ENCODE measurements at regions not wholly inside any gene's neighbourhood (a gene's known extent, or its start where the extent isn't known, plus 50 kb on each side); places are given as distances from the start of the nearest gene placed in this dataset.

- Histone ChIP-seq H2AK5ac (ENCODE audit: low read depth, low read length) (no peak overlapping the region), H3K4ac (ENCODE audit: low read depth, low read length) (no peak overlapping the region), H2BK15ac (ENCODE audit: low read depth, low read length) (no peak overlapping the region), H4K5ac (ENCODE audit: low read depth, low read length) (no peak overlapping the region), H3K27ac (ENCODE audit: insufficient read depth, low read length) (no peak overlapping the region), H3K9ac (ENCODE audit: low read depth, low read length) (no peak overlapping the region), H4K20me1 (ENCODE audit: insufficient read depth, low read length) (no peaks in the 10 kb centered on the region), H3K18ac (ENCODE audit: low read depth, low read length) (no peak overlapping the region), H3K23ac (ENCODE audit: low read depth, low read length) (no peak overlapping the region), H3K4me2 (ENCODE audit: low read depth, low read length) (no peak overlapping the region), H2BK5ac (ENCODE audit: low read depth, low read length, poor library complexity, severe bottlenecking) (no peak overlapping the region), H3K4me1 (ENCODE audit: control insufficient read depth, insufficient read depth, low read length) (no peaks in the 10 kb centered on the region), H3K27me3 (ENCODE audit: control insufficient read depth, insufficient read depth, low read length) (no peaks in the 10 kb centered on the region), H3K14ac (replicated peaks; ENCODE audit: low read depth, low read length) (no peak overlapping the region), H3K4me3 (ENCODE audit: insufficient read depth, low read depth, low read length) (no peak overlapping the region), H3K9me3 (ENCODE audit: control insufficient read depth, insufficient read depth, low read length) (no peaks in the 10 kb centered on the region), H3K36me3 (ENCODE audit: control insufficient read depth, insufficient read depth, low read length) (no peaks in the 10 kb centered on the region), H4K91ac (ENCODE audit: insufficient read depth, low read depth, low read length) (no peak overlapping the region), H2AFZ (replicated peaks; ENCODE audit: low read length, poor library complexity) (no peak overlapping the region), H2BK120ac (ENCODE audit: low read depth, low read length) (no peak overlapping the region), H3K56ac (ENCODE audit: extremely low read depth, insufficient read depth, low read length) (no peak overlapping the region), H2AK9ac (replicated peaks; ENCODE audit: low read depth, low read length, poor library complexity) (no peak overlapping the region), H2BK20ac (ENCODE audit: low read depth, low read length) (no peak overlapping the region), H3K9me1 (ENCODE audit: insufficient read depth, low read length) (0 out of 2 replicates have a peak, but pooled peaks cover 3% of the 10 kb centered on the region), H3K79me1 (ENCODE audit: low read depth in 1 of 2, low read length in 2 of 2) (no peaks in the 10 kb centered on the region), H4K8ac (ENCODE audit: low read depth in 2 of 2, low read length in 2 of 2) (no peak overlapping the region)
- BruUV-seq (replicated peaks) = no TSS peak
- in situ Hi-C loops (cut with MboI; ENCODE audit: low sequenced_read_pairs) (no loop called here), intact Hi-C loops (cut with micrococcal nuclease) (no loop called here), dilution Hi-C loops (cut with HindIII; ENCODE audit: low sequenced_read_pairs, unreplicated experiment) (no loop called here)
- CTCF ChIA-PET = no interaction called here
- POLR2A ChIA-PET (ENCODE audit: unreplicated experiment) = no interaction called here
- DNase-seq (no peak), ATAC-seq (ENCODE audit: low read depth) (no peak)
- no peak for TF ChIP-seq SMC3 (IDR thresholded peaks at IDR 0.05; ENCODE audit: low read depth, low read length)
- TF ChIP-seq RAD21 (IDR thresholded peaks at IDR 0.05; ENCODE audit: low read length) = no peak
- TF ChIP-seq RFX5 (IDR thresholded peaks at IDR 0.05; ENCODE audit: low read depth, low read length) = no peak
- TF ChIP-seq CHD1 (IDR thresholded peaks at IDR 0.05; ENCODE audit: low read depth, low read length) = no peak
- no peak for TF ChIP-seq NFE2L2 (IDR thresholded peaks at IDR 0.05; ENCODE audit: low read depth, low read length)
- no peak for TF ChIP-seq FOS (IDR thresholded peaks at IDR 0.05; ENCODE audit: low read depth, low read length)
- TF ChIP-seq MXI1 (IDR thresholded peaks at IDR 0.05; ENCODE audit: borderline replicate concordance, low read depth, low read length) = no peak
- TF ChIP-seq POLR2A (IDR thresholded peaks at IDR 0.05; ENCODE audit: low read depth, low read length) = no peak
- TF ChIP-seq RCOR1 (IDR thresholded peaks at IDR 0.05; ENCODE audit: insufficient replicate concordance, low read length) = no peak
- no peak for TF ChIP-seq MAFK (IDR thresholded peaks at IDR 0.05; ENCODE audit: low read depth, low read length)
- TF ChIP-seq MAZ (IDR thresholded peaks at IDR 0.05; ENCODE audit: borderline replicate concordance, low read depth, low read length) = no peak
- TF ChIP-seq CTCF (conservative IDR thresholded peaks at IDR 0.05; ENCODE audit: low read depth, low read length) = no peak
- no peak for TF ChIP-seq CEBPB (IDR thresholded peaks at IDR 0.05; ENCODE audit: low read depth, low read length)
- no peak for TF ChIP-seq USF2 (IDR thresholded peaks at IDR 0.05; ENCODE audit: low read depth, low read length)
- TF ChIP-seq, protein P1, sequence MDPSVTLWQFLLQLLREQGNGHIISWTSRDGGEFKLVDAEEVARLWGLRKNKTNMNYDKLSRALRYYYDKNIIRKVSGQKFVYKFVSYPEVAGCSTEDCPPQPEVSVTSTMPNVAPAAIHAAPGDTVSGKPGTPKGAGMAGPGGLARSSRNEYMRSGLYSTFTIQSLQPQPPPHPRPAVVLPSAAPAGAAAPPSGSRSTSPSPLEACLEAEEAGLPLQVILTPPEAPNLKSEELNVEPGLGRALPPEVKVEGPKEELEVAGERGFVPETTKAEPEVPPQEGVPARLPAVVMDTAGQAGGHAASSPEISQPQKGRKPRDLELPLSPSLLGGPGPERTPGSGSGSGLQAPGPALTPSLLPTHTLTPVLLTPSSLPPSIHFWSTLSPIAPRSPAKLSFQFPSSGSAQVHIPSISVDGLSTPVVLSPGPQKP (IDR thresholded peaks at IDR 0.05; ENCODE audit: borderline replicate concordance, low read depth, low read length) = no peak
- no peak for TF ChIP-seq BHLHE40 (IDR thresholded peaks at IDR 0.05; ENCODE audit: low read depth, low read length)
- WGBS, 2 experiments (ENCODE audit: extremely low coverage in 2 of 2, insufficient read length in 1 of 2) = no CpG with 5 or more reads among the region's 4 CpGs
Measured at GRCh38 chr16:51640196-51640595, 489.1 kb upstream of the SALL1 start.

All from IMR-90 (cell line).